ENCODE measurements at regions not wholly inside any gene's neighbourhood (a gene's known extent, or its start where the extent isn't known, plus 50 kb on each side); places are given as distances from the start of the nearest gene placed in this dataset.

GRCh38 chrX:138777230-138777629 lies 65.7 kb upstream of the FGF13 start:
- Histone ChIP-seq H3K36me3 (ENCODE audit: low read depth) (no peaks in the 10 kb centered on the region), H3K4me3 (no peak overlapping the region), H3K4me2 (no peak overlapping the region), H2AFZ (no peak overlapping the region), H4K20me1 (ENCODE audit: insufficient read depth) (no peaks in the 10 kb centered on the region), H3K79me2 (ENCODE audit: low read depth) (no peaks in the 10 kb centered on the region), H3K9me2 (ENCODE audit: insufficient read depth) (no peaks in the 10 kb centered on the region), H3F3A (ENCODE audit: insufficient read depth, low read depth) (no peaks in the 10 kb centered on the region), H3K9me3 (ENCODE audit: insufficient read depth, low read depth) (no peaks in the 10 kb centered on the region), H3K27me3 (ENCODE audit: insufficient read depth, low read depth) (no peaks in the 10 kb centered on the region), H3K27ac (no peak overlapping the region), H3K4me1 (replicated peaks; ENCODE audit: insufficient read depth) (no peaks in the 10 kb centered on the region)
- DNase-seq, result no peak
- BruUV-seq (replicated peaks), result no TSS peak
- ChIA-PET CTCF (no interaction called here), POLR2A (ENCODE audit: unreplicated experiment) (no interaction called here)
- no peak for TF ChIP-seq EZH2 (IDR thresholded peaks at IDR 0.05; ENCODE audit: low read depth)
- no peak; the same call in 1 of the 2 replicates for TF ChIP-seq CTCF (conservative IDR thresholded peaks at IDR 0.05)
- intact Hi-C loops (cut with micrococcal nuclease; ENCODE audit: unreplicated experiment), result loop anchor here (5.0 kb wide), 1 partner anchor 1195 kb away; no protein-coding TSS in a partner anchor

GRCh38 chrX:138775517-138775916 lies 64.0 kb upstream of the FGF13 start:
- POLR2A ChIA-PET (ENCODE audit: unreplicated experiment), result no interaction called here
- Histone ChIP-seq H3K4me1 (replicated peaks; ENCODE audit: insufficient read depth) (no peaks in the 10 kb centered on the region), H2AFZ (no peak overlapping the region), H3K27ac (no peak overlapping the region), H3K79me2 (ENCODE audit: low read depth) (no peaks in the 10 kb centered on the region), H3K4me3 (no peak overlapping the region), H3K36me3 (ENCODE audit: low read depth) (no peaks in the 10 kb centered on the region), H3K27me3 (ENCODE audit: insufficient read depth, low read depth) (no peaks in the 10 kb centered on the region), H4K20me1 (ENCODE audit: insufficient read depth) (no peaks in the 10 kb centered on the region), H3F3A (ENCODE audit: insufficient read depth, low read depth) (no peaks in the 10 kb centered on the region), H3K4me2 (no peak overlapping the region), H3K9me3 (ENCODE audit: insufficient read depth, low read depth) (no peaks in the 10 kb centered on the region), H3K9me2 (ENCODE audit: insufficient read depth) (no peaks in the 10 kb centered on the region)
- intact Hi-C loops (cut with micrococcal nuclease; ENCODE audit: unreplicated experiment), result loop anchor here (5.0 kb wide), 1 partner anchor 1197 kb away; no protein-coding TSS in a partner anchor
- CTCF ChIA-PET, result no interaction called here
- DNase-seq, result no peak
- peak; percentile 73 for TF ChIP-seq CTCF (conservative IDR thresholded peaks at IDR 0.05)
- no peak for TF ChIP-seq EZH2 (IDR thresholded peaks at IDR 0.05; ENCODE audit: low read depth)
- no TSS peak for BruUV-seq (replicated peaks)

GRCh38 chrX:138771047-138771446 lies 59.5 kb upstream of the FGF13 start:
- Histone ChIP-seq H3K27me3 (ENCODE audit: insufficient read depth, low read depth) (no peaks in the 10 kb centered on the region), H3K4me1 (replicated peaks; ENCODE audit: insufficient read depth) (no peaks in the 10 kb centered on the region), H3K36me3 (ENCODE audit: low read depth) (no peaks in the 10 kb centered on the region), H3F3A (ENCODE audit: insufficient read depth, low read depth) (no peaks in the 10 kb centered on the region), H3K4me2 (no peak overlapping the region), H3K4me3 (no peak overlapping the region), H3K27ac (no peak overlapping the region), H3K9me3 (ENCODE audit: insufficient read depth, low read depth) (no peaks in the 10 kb centered on the region), H2AFZ (no peak overlapping the region), H3K79me2 (ENCODE audit: low read depth) (no peaks in the 10 kb centered on the region), H4K20me1 (ENCODE audit: insufficient read depth) (no peaks in the 10 kb centered on the region; the same call in 1 of the 2 replicates), H3K9me2 (ENCODE audit: insufficient read depth) (no peaks in the 10 kb centered on the region)
- DNase-seq, result no peak
- intact Hi-C loops (cut with micrococcal nuclease; ENCODE audit: unreplicated experiment), result no loop called here
- no peak for TF ChIP-seq EZH2 (IDR thresholded peaks at IDR 0.05; ENCODE audit: low read depth)
- no peak for TF ChIP-seq CTCF (conservative IDR thresholded peaks at IDR 0.05)
- POLR2A ChIA-PET (ENCODE audit: unreplicated experiment), result no interaction called here
- CTCF ChIA-PET, result no interaction called here
- no TSS peak for BruUV-seq (replicated peaks)
